ENCODE measurements at regions not wholly inside any gene's neighbourhood (a gene's known extent, or its start where the extent isn't known, plus 50 kb on each side); places are given as distances from the start of the nearest gene placed in this dataset.

GRCh38 chr14:85366226-85366625 is 163.7 kb upstream of the FLRT2 start:
- no peak for TF ChIP-seq CTCF (IDR thresholded peaks at IDR 0.05; ENCODE audit: low read depth, low read length)
- H3K9me3 ChIP-seq (ENCODE audit: control insufficient read depth, insufficient read depth, low read length): no peaks in the 10 kb centered on the region
- POLR2A ChIA-PET: no interaction called here
- H3K27me3 ChIP-seq (ENCODE audit: control insufficient read depth, insufficient read depth, low read length): no peaks in the 10 kb centered on the region
- CTCF ChIA-PET: no interaction called here
- no peak overlapping the region for H3K27ac ChIP-seq (ENCODE audit: low read depth, low read length)
- no peak overlapping the region for H3K4me3 ChIP-seq (ENCODE audit: low read depth, low read length)
- DNase-seq (ENCODE audit: low read depth, low spot score): no peak

GRCh38 chr14:85380881-85381280 is 149.1 kb upstream of the FLRT2 start:
- Histone ChIP-seq H3K9me3 (ENCODE audit: control insufficient read depth, insufficient read depth, low read length) (no peaks in the 10 kb centered on the region), H3K4me3 (ENCODE audit: low read depth, low read length) (no peak overlapping the region), H3K27me3 (ENCODE audit: control insufficient read depth, insufficient read depth, low read length) (no peaks in the 10 kb centered on the region), H3K27ac (ENCODE audit: low read depth, low read length) (no peak overlapping the region)
- ChIA-PET CTCF (no interaction called here), POLR2A (no interaction called here)
- no peak for TF ChIP-seq CTCF (IDR thresholded peaks at IDR 0.05; ENCODE audit: low read depth, low read length)
- no peak for DNase-seq (ENCODE audit: low read depth, low spot score)

- TF ChIP-seq CTCF (IDR thresholded peaks at IDR 0.05; ENCODE audit: low read depth, low read length): no peak
- Histone ChIP-seq H3K27ac (ENCODE audit: low read depth, low read length) (no peak overlapping the region), H3K27me3 (ENCODE audit: control insufficient read depth, insufficient read depth, low read length) (no peaks in the 10 kb centered on the region), H3K9me3 (ENCODE audit: control insufficient read depth, insufficient read depth, low read length) (no peaks in the 10 kb centered on the region), H3K4me3 (ENCODE audit: low read depth, low read length) (no peak overlapping the region)
- ChIA-PET CTCF (no interaction called here), POLR2A (no interaction called here)
- DNase-seq (ENCODE audit: low read depth, low spot score): no peak
These were observed 147.6 kb upstream of the FLRT2 start for GRCh38 chr14:85382341-85382740.

- ChIA-PET POLR2A (no interaction called here), CTCF (no interaction called here)
- no peaks in the 10 kb centered on the region for H3K9me3 ChIP-seq (ENCODE audit: control insufficient read depth, insufficient read depth, low read length)
- H3K27me3 ChIP-seq (ENCODE audit: control insufficient read depth, insufficient read depth, low read length): no peaks in the 10 kb centered on the region
- TF ChIP-seq CTCF (IDR thresholded peaks at IDR 0.05; ENCODE audit: low read depth, low read length): no peak
- H3K27ac ChIP-seq (ENCODE audit: low read depth, low read length): no peak overlapping the region
- no peak overlapping the region for H3K4me3 ChIP-seq (ENCODE audit: low read depth, low read length)
- DNase-seq (ENCODE audit: low read depth, low spot score): no peak
These were observed 142.8 kb upstream of the FLRT2 start for GRCh38 chr14:85387181-85387580.

- no peaks in the 10 kb centered on the region for H3K27me3 ChIP-seq (ENCODE audit: control insufficient read depth, insufficient read depth, low read length)
- POLR2A ChIA-PET: no interaction called here
- CTCF ChIA-PET: no interaction called here
These were observed 139.7 kb upstream of the FLRT2 start for GRCh38 chr14:85390236-85390635.

More at GRCh38 chr14:85390236-85390635, 139.7 kb upstream of the FLRT2 start:
- no peaks in the 10 kb centered on the region for H3K9me3 ChIP-seq (ENCODE audit: control insufficient read depth, insufficient read depth, low read length)
- no peak for TF ChIP-seq CTCF (IDR thresholded peaks at IDR 0.05; ENCODE audit: low read depth, low read length)
- DNase-seq (ENCODE audit: low read depth, low spot score): no peak
- no peak overlapping the region for H3K4me3 ChIP-seq (ENCODE audit: low read depth, low read length)
- no peak overlapping the region for H3K27ac ChIP-seq (ENCODE audit: low read depth, low read length)
